NCI-H510A treated with DMSO at 0.1 percent for 48 hours (cell line): ENCODE measurements at regions not wholly inside any gene's neighbourhood (a gene's known extent, or its start where the extent isn't known, plus 50 kb on each side); places are given as distances from the start of the nearest gene placed in this dataset.
"Not testable (repeated sequence)": the region's sequence is repeated elsewhere in the genome, so short reads cannot be mapped to it uniquely, and the experiment has no call there.

Source experiments
- DNase-seq: peaks from one replicate; lab custom pipeline; 2025; lab: John Stamatoyannopoulos, UW

GRCh38 chr14:71602524-71602923 lies 329.7 kb upstream of the RGS6 start:
- DNase-seq, result no peak

DNA sequence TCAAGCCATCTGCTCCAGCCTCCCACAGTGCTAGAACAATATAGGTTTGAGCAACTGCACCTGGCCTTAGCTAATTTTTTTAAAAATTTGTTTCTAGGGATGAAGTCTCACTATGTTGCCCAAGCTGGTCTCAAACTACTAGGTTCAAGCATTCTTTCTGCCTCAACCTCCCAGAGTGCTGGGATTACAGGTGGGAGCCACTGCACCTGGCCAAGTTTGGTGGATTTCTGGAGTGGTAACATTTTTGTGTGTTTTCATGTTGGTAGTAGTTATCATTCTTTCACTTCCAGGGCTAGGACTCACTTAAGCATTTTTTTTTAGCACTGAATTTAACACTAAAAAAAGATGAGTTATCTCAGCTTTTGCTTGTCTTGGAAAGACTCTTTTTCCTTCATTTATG lies 328.0 kb upstream of the RGS6 start:
- DNase-seq, result no peak

GRCh38 chr14:71606064-71606463 lies 326.2 kb upstream of the RGS6 start:
- no peak for DNase-seq

DNA sequence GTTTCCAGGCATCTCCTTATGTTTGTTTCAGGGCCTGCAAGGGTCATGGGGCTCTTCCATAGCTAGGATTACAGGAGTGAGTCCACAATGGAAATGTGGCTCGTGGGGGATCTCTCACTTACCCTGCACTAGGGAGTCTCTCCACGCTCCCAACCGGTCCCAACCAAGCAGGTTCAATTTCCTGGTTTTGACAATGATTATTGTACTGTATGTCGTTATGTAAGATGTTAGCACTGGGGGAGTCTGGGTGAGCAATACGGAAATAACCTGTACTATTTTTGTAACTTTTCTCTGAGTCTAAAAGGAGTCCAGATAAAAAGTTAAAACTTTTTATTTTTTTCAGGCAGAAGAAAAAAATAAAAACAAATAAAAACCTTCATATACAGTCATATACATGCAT lies 325.7 kb upstream of the RGS6 start:
- DNase-seq, result no peak

- DNase-seq, result no peak
These were observed 325.2 kb upstream of the RGS6 start for GRCh38 chr14:71607056-71607455.

GRCh38 chr14:71610149-71610548 lies 322.1 kb upstream of the RGS6 start:
- DNase-seq, result no peak

- no peak for DNase-seq
These were observed 321.4 kb upstream of the RGS6 start for GRCh38 chr14:71610797-71611196.

- DNase-seq, result no peak
These were observed 319.1 kb upstream of the RGS6 start for GRCh38 chr14:71613168-71613567.

GRCh38 chr14:71616013-71616412 lies 316.2 kb upstream of the RGS6 start:
- no peak for DNase-seq

GRCh38 chr14:71618047-71618446 lies 314.2 kb upstream of the RGS6 start:
- DNase-seq, result no peak

GRCh38 chr14:71618716-71619115 lies 313.5 kb upstream of the RGS6 start:
- no peak for DNase-seq

DNA sequence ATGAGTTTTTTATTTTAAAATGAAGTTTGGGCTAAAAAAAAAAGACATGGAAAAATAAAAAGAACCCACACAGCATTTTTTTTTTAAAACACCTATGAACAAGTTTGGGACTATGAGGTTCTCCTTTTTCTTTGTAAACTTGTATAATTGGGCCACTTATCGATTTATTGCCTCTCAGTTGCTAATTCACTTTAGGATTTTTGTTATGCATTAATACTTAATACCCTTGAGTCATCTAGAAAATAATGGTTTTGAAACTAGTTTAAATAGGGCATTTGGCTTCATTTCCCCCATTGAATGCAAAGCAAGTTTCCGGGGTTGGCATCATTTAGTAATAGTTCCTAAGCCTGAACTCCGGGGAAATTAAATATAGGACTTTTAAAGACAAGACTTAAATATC lies 312.8 kb upstream of the RGS6 start:
- no peak for DNase-seq

DNA sequence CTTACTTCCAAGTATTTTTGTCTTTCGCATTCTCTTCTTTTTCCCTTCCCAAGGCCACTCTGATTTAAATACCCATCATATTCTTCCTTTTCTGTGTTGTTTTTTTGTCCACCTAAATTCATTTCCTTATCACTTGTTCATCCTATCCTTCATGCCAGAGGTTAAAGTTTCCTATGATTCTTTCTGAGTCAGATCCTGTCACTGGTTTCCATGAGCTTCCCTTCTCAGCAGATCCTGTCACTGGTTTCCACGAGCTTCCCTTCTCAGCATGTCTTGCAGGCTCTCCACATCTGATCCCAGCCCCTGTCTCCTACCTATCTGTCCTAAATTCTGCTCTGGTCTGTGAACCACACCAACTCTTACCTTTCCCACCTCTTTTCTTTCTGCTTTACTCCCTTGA lies 311.8 kb upstream of the RGS6 start:
- no peak for DNase-seq

GRCh38 chr14:71621276-71621675 lies 311.0 kb upstream of the RGS6 start:
- no peak for DNase-seq

- DNase-seq, result no peak
These were observed 310.1 kb upstream of the RGS6 start for GRCh38 chr14:71621980-71622605.

GRCh38 chr14:71623939-71624338 lies 308.3 kb upstream of the RGS6 start:
- DNase-seq, result no peak

GRCh38 chr14:71625175-71625574 lies 307.1 kb upstream of the RGS6 start:
- no peak for DNase-seq

- no peak for DNase-seq
These were observed 306.1 kb upstream of the RGS6 start for GRCh38 chr14:71625891-71626701.

DNA sequence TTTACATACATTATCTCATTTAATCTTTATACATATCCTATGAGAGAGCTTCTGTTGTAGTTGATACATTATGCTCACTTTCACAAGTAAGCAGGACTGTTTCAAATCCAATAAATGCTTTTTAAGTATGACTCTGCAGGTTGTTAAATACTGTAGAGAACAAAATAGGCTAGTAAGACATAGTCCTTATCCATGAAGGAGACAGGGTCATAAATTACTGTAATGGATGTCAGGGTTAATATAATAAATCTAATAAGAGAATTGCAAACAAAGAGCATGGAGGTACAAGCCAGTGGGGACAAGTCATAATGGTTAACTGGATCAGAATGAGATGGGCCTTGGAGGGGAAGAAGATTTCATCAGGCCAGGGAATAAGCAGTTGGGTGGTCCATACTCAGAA lies 303.8 kb upstream of the RGS6 start:
- no peak for DNase-seq

- DNase-seq, result no peak
These were observed 303.0 kb upstream of the RGS6 start for GRCh38 chr14:71629250-71629649.

GRCh38 chr14:71629765-71630492 lies 302.3 kb upstream of the RGS6 start:
- DNase-seq, result no peak

GRCh38 chr14:71631030-71631429 lies 301.2 kb upstream of the RGS6 start:
- DNase-seq, result not testable (repeated sequence)

DNA sequence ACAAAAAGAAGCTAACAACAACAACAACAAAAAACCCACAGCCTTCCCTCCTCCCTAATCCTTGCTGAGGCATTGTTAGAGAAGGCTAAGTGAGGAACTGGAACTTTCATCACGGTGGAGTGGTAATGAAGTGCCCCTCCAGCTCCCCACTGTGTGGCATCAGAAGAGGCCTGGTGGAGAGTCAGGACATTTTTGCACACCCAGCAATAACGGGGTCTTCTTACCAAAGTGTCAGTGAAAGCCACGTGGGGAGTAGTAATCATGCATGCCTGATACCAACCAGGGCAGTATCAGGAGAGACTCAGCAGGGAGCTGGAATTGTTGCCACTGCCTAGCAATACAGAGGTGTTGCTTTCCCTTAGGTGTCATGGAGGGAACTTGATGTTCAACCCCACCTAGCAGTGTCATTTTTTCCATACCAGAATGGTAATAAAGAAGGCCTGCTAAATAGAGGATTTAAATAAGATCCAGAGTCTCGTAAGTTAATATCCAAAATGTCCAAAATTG lies 299.7 kb upstream of the RGS6 start:
- no peak for DNase-seq
